ENCODE measurements at regions not wholly inside any gene's neighbourhood (a gene's known extent, or its start where the extent isn't known, plus 50 kb on each side); places are given as distances from the start of the nearest gene placed in this dataset.

DNA sequence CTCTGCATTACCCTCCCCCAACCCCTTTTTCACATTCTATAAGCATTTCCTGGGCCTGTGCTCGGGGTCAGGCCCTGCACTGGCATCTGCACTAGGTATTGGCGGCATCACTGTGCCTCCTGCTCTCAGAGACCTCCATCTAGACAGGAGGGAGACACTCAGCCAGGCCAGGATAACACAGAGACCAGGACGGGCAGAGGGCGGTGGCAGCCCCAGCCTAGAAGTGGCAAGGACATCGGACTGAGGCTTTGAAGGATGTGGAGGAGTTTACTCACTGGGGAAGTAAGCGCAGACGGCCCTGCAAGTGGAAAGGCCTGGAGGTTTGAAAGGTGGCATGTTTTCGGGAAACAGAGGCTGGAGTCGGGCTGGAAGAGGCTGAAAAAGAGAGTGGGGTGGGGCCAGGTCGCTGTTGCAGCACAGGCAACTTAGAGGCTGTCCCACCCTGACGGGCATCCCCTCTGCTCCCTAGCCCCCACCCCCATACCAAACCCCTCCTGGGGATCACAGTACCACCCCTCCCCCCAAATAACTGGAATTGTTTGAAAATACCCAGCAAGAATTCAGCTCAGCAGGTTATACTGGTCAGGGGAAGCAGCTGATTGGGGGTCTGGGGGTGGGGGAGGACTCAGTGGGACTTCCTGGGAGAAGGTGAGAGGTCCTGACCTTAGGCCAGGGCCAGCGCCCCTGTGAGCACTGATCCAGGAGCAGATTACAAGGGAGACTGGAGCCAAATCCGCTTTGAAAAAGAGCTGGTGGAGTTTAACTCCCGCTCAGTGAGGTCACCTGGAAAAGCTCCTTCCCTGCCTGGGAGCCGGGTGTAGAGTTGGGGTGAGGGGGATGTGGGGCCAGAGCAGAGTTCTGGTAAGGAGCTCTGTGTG is 121.8 kb upstream of the WNT4 start:
- no peaks in the 10 kb centered on the region for H3K36me3 ChIP-seq (ENCODE audit: insufficient read depth, low read length)
- no peaks in the 10 kb centered on the region for H3K4me1 ChIP-seq (ENCODE audit: insufficient read depth, low read length)
- no peaks in the 10 kb centered on the region for H4K20me1 ChIP-seq (ENCODE audit: insufficient read depth, low read length)
- no peak overlapping the region for H2AFZ ChIP-seq (ENCODE audit: low read length)
- no peaks in the 10 kb centered on the region for H3K79me2 ChIP-seq (ENCODE audit: insufficient read depth, low read length)
- H3K4me2 ChIP-seq (ENCODE audit: insufficient read depth, low read length): no peak overlapping the region
- H3K27me3 ChIP-seq (ENCODE audit: insufficient read depth, low read length): peaks cover under 1% of the 10 kb centered on the region
- TF ChIP-seq, protein P1, sequence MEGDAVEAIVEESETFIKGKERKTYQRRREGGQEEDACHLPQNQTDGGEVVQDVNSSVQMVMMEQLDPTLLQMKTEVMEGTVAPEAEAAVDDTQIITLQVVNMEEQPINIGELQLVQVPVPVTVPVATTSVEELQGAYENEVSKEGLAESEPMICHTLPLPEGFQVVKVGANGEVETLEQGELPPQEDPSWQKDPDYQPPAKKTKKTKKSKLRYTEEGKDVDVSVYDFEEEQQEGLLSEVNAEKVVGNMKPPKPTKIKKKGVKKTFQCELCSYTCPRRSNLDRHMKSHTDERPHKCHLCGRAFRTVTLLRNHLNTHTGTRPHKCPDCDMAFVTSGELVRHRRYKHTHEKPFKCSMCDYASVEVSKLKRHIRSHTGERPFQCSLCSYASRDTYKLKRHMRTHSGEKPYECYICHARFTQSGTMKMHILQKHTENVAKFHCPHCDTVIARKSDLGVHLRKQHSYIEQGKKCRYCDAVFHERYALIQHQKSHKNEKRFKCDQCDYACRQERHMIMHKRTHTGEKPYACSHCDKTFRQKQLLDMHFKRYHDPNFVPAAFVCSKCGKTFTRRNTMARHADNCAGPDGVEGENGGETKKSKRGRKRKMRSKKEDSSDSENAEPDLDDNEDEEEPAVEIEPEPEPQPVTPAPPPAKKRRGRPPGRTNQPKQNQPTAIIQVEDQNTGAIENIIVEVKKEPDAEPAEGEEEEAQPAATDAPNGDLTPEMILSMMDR (IDR thresholded peaks at IDR 0.05; ENCODE audit: extremely low read depth, low read depth, low read length): no peak
- H3K4me3 ChIP-seq (ENCODE audit: insufficient read depth, low read length): no peak overlapping the region
- H3K27ac ChIP-seq (ENCODE audit: low read depth, low read length): no peak overlapping the region
- H3K9me3 ChIP-seq (ENCODE audit: low read depth, low read length): no peaks in the 10 kb centered on the region
- no peak for DNase-seq (ENCODE audit: insufficient read length, low spot score, missing footprints)

- TF ChIP-seq, protein P1 (IDR thresholded peaks at IDR 0.05; ENCODE audit: extremely low read depth, low read depth, low read length): no peak
- no peaks in the 10 kb centered on the region for H3K27me3 ChIP-seq (ENCODE audit: insufficient read depth, low read length)
- no peaks in the 10 kb centered on the region for H3K36me3 ChIP-seq (ENCODE audit: insufficient read depth, low read length)
- H4K20me1 ChIP-seq (ENCODE audit: insufficient read depth, low read length): no peaks in the 10 kb centered on the region
- H3K4me1 ChIP-seq (ENCODE audit: insufficient read depth, low read length): no peaks in the 10 kb centered on the region
- no peak overlapping the region for H3K4me2 ChIP-seq (ENCODE audit: insufficient read depth, low read length)
- no peak overlapping the region for H3K4me3 ChIP-seq (ENCODE audit: insufficient read depth, low read length)
- H3K79me2 ChIP-seq (ENCODE audit: insufficient read depth, low read length): no peaks in the 10 kb centered on the region
- DNase-seq (ENCODE audit: insufficient read length, low spot score, missing footprints): no peak
- H2AFZ ChIP-seq (ENCODE audit: low read length): no peak overlapping the region
- H3K27ac ChIP-seq (ENCODE audit: low read depth, low read length): no peak overlapping the region
- H3K9me3 ChIP-seq (ENCODE audit: low read depth, low read length): no peaks in the 10 kb centered on the region
Measured at GRCh38 chr1:22266141-22266540, 123.2 kb upstream of the WNT4 start.

DNA sequence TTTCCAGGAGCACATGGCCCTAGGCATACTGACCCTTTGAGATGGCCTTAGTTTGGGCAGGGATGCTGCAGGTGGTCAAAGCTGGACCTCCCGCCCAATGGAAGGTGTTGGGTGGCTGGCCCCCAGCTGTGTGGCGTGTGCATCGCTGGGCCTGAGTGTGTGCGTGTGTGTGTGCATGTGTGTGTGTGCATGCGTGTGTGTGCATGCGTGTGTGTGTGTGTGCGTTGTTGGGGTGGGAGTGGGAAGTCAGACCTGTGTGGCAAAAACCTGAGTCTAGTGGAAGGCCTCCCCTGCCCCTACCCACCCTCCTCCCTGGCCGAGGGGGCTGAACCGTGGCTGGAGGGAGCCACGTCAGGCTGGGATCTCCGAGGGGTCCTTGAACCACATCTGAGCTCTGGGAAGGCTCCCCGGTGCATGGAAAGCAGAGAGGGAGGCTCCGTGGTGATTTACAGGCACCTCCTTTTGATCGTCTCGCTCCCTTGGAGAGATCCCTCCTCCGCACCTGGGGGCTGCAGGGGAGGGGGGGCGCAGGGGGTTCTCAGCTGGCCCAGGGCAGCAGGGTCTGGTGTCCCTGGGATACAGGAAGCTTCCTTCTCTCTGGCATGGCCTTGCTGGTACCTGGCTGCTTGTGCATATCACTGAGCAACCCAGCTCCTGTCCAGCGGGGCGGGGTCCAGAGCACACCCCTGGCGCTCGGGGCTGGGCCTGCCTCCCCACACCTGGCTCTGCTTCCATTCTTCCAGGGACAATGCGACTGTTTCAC is 124.7 kb upstream of the WNT4 start:
- H3K4me2 ChIP-seq (ENCODE audit: insufficient read depth, low read length): no peak overlapping the region
- H3K4me1 ChIP-seq (ENCODE audit: insufficient read depth, low read length): no peaks in the 10 kb centered on the region
- no peak for DNase-seq (ENCODE audit: insufficient read length, low spot score, missing footprints)
- H3K36me3 ChIP-seq (ENCODE audit: insufficient read depth, low read length): no peaks in the 10 kb centered on the region
- H3K9me3 ChIP-seq (ENCODE audit: low read depth, low read length): no peaks in the 10 kb centered on the region
- no peaks in the 10 kb centered on the region for H3K79me2 ChIP-seq (ENCODE audit: insufficient read depth, low read length)
- no peak overlapping the region for H2AFZ ChIP-seq (ENCODE audit: low read length)
- peaks cover 6% of the 10 kb centered on the region for H3K27me3 ChIP-seq (ENCODE audit: insufficient read depth, low read length)
- TF ChIP-seq, protein P1 (IDR thresholded peaks at IDR 0.05; ENCODE audit: extremely low read depth, low read depth, low read length): no peak
- no peak overlapping the region for H3K27ac ChIP-seq (ENCODE audit: low read depth, low read length)
- H4K20me1 ChIP-seq (ENCODE audit: insufficient read depth, low read length): no peaks in the 10 kb centered on the region
- no peak overlapping the region for H3K4me3 ChIP-seq (ENCODE audit: insufficient read depth, low read length)

- TF ChIP-seq, protein P1 (IDR thresholded peaks at IDR 0.05; ENCODE audit: extremely low read depth, low read depth, low read length): no peak
- peaks cover 10% of the 10 kb centered on the region for H3K27me3 ChIP-seq (ENCODE audit: insufficient read depth, low read length)
- no peak for DNase-seq (ENCODE audit: insufficient read length, low spot score, missing footprints)
- H3K36me3 ChIP-seq (ENCODE audit: insufficient read depth, low read length): no peaks in the 10 kb centered on the region
- no peaks in the 10 kb centered on the region for H3K79me2 ChIP-seq (ENCODE audit: insufficient read depth, low read length)
- H3K4me3 ChIP-seq (ENCODE audit: insufficient read depth, low read length): no peak overlapping the region
- no peak overlapping the region for H2AFZ ChIP-seq (ENCODE audit: low read length)
- no peaks in the 10 kb centered on the region for H3K4me1 ChIP-seq (ENCODE audit: insufficient read depth, low read length)
- H3K27ac ChIP-seq (ENCODE audit: low read depth, low read length): no peak overlapping the region
- no peak overlapping the region for H3K4me2 ChIP-seq (ENCODE audit: insufficient read depth, low read length)
- no peaks in the 10 kb centered on the region for H3K9me3 ChIP-seq (ENCODE audit: low read depth, low read length)
- no peaks in the 10 kb centered on the region for H4K20me1 ChIP-seq (ENCODE audit: insufficient read depth, low read length)
Measured at GRCh38 chr1:22268327-22268726, 125.4 kb upstream of the WNT4 start.

Measured in osteoblast (primary cell).